Activated B cell treated with CpG ODN at 0.5 μM for 24 hours (primary cell): ENCODE measurements at regions not wholly inside any gene's neighbourhood (a gene's known extent, or its start where the extent isn't known, plus 50 kb on each side); places are given as distances from the start of the nearest gene placed in this dataset.
"Not testable (repeated sequence)": the region's sequence is repeated elsewhere in the genome, so short reads cannot be mapped to it uniquely, and the experiment has no call there.

Experiments used
- ATAC-seq: fragments of 200-7000 bp; cut with Tn5 transposase; one replicate; pipeline ENCODE4 v1.10.0; 2021; ENCODE audit warnings: low read depth, mild to moderate bottlenecking, moderate library complexity
- CTCF ChIA-PET: fragments of 350-600 bp; sonication (Branson Sonifier 250); formaldehyde crosslinking; loops from one replicate; lab custom pipeline; 2021; ENCODE audit warnings: antibody characterized with exemption; lab: Charles Lee
- POLR2A ChIA-PET: fragments of 350-600 bp; sonication (Branson Sonifier 250); formaldehyde crosslinking; loops from one replicate; lab custom pipeline; 2021; ENCODE audit warnings: antibody characterized with exemption; lab: Charles Lee
- DNase-seq: peaks from one replicate; pipeline ENCODE4 v3.0.0; 2022
- H3K27ac Mint-ChIP-seq: one replicate; pipeline ENCODE4 v1.8.0; 2020; ENCODE audit warnings: mixed read lengths
- H3K27me3 Mint-ChIP-seq: one replicate; pipeline ENCODE4 v1.8.0; 2021; ENCODE audit warnings: mixed read lengths
- H3K36me3 Mint-ChIP-seq: one replicate; pipeline ENCODE4 v1.8.0; 2021; ENCODE audit warnings: low read depth, mixed read lengths
- H3K4me1 Mint-ChIP-seq: one replicate; pipeline ENCODE4 v1.8.0; 2021; ENCODE audit warnings: mixed read lengths
- H3K4me3 Mint-ChIP-seq: one replicate; pipeline ENCODE4 v1.8.0; 2020; ENCODE audit warnings: mild to moderate bottlenecking, mixed read lengths
- H3K9me3 Mint-ChIP-seq: one replicate; pipeline ENCODE4 v1.8.0; 2020; ENCODE audit warnings: mixed read lengths
- CTCF ChIP-seq: fragments of 200-600 bp; IDR thresholded peaks from one replicate; pipeline ENCODE4 v1.8.0; 2022; ENCODE audit warnings: antibody characterized with exemption, mild to moderate bottlenecking
- intact Hi-C: fragments of 100-400 bp; cut with micrococcal nuclease; formaldehyde crosslinking; loops from one replicate; pipeline ENCODE4 v1.15.1; 2024

DNA sequence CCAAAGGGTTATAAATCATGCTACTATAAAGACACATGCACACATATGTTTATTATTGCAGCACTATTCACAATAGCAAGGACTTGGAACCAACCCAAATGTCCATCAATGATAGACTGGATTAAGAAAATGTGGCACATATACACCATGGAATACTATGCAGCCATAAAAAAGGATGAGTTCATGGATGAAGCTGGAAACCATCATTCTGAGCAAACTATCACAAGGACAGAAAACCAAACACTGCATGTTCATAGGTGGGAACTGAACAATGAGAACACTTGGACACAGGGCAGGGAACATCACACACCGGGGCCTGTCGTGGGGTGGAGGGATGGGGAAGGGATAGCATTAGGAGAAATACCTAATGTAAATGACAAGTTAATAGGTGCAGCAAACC is 322.1 kb downstream of the RPLP1 start:
- H3K9me3 Mint-ChIP-seq, ATAC-seq, H3K36me3 Mint-ChIP-seq, CTCF ChIA-PET, DNase-seq, H3K4me1 Mint-ChIP-seq, H3K4me3 Mint-ChIP-seq, H3K27ac Mint-ChIP-seq, POLR2A ChIA-PET, intact Hi-C loops: not testable (repeated sequence)
- peaks cover 20% of the 10 kb centered on the region for H3K27me3 Mint-ChIP-seq

- H3K36me3 Mint-ChIP-seq = no peaks in the 10 kb centered on the region
- H3K4me3 Mint-ChIP-seq = no peak overlapping the region
- H3K27me3 Mint-ChIP-seq = peaks cover 11% of the 10 kb centered on the region
- POLR2A ChIA-PET = no interaction called here
- H3K27ac Mint-ChIP-seq = no peak overlapping the region
- DNase-seq (no peak), ATAC-seq (no peak)
- H3K4me1 Mint-ChIP-seq = peaks cover 8% of the 10 kb centered on the region
- TF ChIP-seq CTCF = no peak
- CTCF ChIA-PET = no interaction called here
- H3K9me3 Mint-ChIP-seq = peaks cover 5% of the 10 kb centered on the region
- intact Hi-C loops = no loop called here
Observed at GRCh38 chr15:69777356-69777755, 320.4 kb downstream of the TLE3 start.

GRCh38 chr15:69780374-69780773 is 317.3 kb downstream of the TLE3 start:
- ATAC-seq (no peak), DNase-seq (no peak)
- TF ChIP-seq CTCF = no peak
- no peak overlapping the region for H3K4me3 Mint-ChIP-seq
- intact Hi-C loops = no loop called here
- ChIA-PET CTCF (no interaction called here), POLR2A (no interaction called here)
- peaks cover 12% of the 10 kb centered on the region for H3K4me1 Mint-ChIP-seq
- no peaks in the 10 kb centered on the region for H3K36me3 Mint-ChIP-seq
- H3K27ac Mint-ChIP-seq = no peak overlapping the region
- H3K9me3 Mint-ChIP-seq = peaks cover 5% of the 10 kb centered on the region
- H3K27me3 Mint-ChIP-seq = peaks cover 15% of the 10 kb centered on the region

- no peak for ATAC-seq
- TF ChIP-seq CTCF = no peak
- ChIA-PET POLR2A (no interaction called here), CTCF (no interaction called here)
- Mint-ChIP-seq H3K4me1 (peaks cover 12% of the 10 kb centered on the region), H3K9me3 (peaks cover 5% of the 10 kb centered on the region), H3K36me3 (no peaks in the 10 kb centered on the region), H3K27me3 (peaks cover 15% of the 10 kb centered on the region), H3K4me3 (no peak overlapping the region), H3K27ac (no peak overlapping the region)
- intact Hi-C loops = no loop called here
- no peak for DNase-seq
Observed at GRCh38 chr15:69780981-69781380, 316.7 kb downstream of the TLE3 start.

- peaks cover 5% of the 10 kb centered on the region for H3K9me3 Mint-ChIP-seq
- intact Hi-C loops = no loop called here
Observed at GRCh38 chr15:69781411-69782125, 316.1 kb downstream of the TLE3 start.

More at GRCh38 chr15:69781411-69782125, 316.1 kb downstream of the TLE3 start:
- Mint-ChIP-seq H3K27me3 (peaks cover 20% of the 10 kb centered on the region), H3K36me3 (no peaks in the 10 kb centered on the region), H3K4me3 (no peak overlapping the region), H3K27ac (no peak overlapping the region), H3K4me1 (peaks cover 12% of the 10 kb centered on the region)
- POLR2A ChIA-PET = no interaction called here
- CTCF ChIA-PET = no interaction called here
- ATAC-seq (no peak), DNase-seq (no peak)
- TF ChIP-seq CTCF = no peak
